ENCODE measurements at regions not wholly inside any gene's neighbourhood (a gene's known extent, or its start where the extent isn't known, plus 50 kb on each side); places are given as distances from the start of the nearest gene placed in this dataset.

DNA sequence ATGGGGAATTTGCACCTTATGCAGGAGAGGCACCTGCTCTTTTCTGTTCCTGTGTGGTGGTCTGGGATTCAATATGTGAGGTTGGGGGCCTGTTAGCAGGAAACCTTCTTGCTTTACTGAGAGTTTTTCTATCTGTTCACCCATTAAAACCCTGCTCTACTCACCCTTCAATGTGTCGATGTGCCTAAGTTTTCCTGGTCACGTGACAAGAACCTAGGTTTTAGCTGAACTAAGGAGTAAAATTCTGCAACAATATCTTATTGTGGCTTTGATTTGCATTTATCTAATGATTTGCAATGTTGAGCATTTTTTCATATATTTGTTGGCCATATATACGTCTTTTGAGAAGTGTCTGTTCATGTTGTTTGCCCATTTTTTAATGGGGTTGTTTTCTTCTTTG lies 979.9 kb downstream of the HACE1 start:
- H3K27ac ChIP-seq (ENCODE audit: low read length) = no peak overlapping the region
- no peaks in the 10 kb centered on the region for H3K27me3 ChIP-seq (ENCODE audit: control insufficient read depth, insufficient read depth, low read length)
- POLR2A ChIA-PET = no interaction called here
- no peak for DNase-seq (ENCODE audit: low read depth, low spot score)
- no peak overlapping the region for H3K4me3 ChIP-seq (ENCODE audit: low read depth in 2 of 2, low read length in 2 of 2)
- no peak for TF ChIP-seq POLR2AphosphoS5 (IDR thresholded peaks at IDR 0.05; ENCODE audit: low read depth, low read length)
- TF ChIP-seq, protein P1, sequence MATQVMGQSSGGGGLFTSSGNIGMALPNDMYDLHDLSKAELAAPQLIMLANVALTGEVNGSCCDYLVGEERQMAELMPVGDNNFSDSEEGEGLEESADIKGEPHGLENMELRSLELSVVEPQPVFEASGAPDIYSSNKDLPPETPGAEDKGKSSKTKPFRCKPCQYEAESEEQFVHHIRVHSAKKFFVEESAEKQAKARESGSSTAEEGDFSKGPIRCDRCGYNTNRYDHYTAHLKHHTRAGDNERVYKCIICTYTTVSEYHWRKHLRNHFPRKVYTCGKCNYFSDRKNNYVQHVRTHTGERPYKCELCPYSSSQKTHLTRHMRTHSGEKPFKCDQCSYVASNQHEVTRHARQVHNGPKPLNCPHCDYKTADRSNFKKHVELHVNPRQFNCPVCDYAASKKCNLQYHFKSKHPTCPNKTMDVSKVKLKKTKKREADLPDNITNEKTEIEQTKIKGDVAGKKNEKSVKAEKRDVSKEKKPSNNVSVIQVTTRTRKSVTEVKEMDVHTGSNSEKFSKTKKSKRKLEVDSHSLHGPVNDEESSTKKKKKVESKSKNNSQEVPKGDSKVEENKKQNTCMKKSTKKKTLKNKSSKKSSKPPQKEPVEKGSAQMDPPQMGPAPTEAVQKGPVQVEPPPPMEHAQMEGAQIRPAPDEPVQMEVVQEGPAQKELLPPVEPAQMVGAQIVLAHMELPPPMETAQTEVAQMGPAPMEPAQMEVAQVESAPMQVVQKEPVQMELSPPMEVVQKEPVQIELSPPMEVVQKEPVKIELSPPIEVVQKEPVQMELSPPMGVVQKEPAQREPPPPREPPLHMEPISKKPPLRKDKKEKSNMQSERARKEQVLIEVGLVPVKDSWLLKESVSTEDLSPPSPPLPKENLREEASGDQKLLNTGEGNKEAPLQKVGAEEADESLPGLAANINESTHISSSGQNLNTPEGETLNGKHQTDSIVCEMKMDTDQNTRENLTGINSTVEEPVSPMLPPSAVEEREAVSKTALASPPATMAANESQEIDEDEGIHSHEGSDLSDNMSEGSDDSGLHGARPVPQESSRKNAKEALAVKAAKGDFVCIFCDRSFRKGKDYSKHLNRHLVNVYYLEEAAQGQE (IDR thresholded peaks at IDR 0.05; ENCODE audit: insufficient read depth in 1 of 2, low read depth in 2 of 2, low read length in 1 of 2) = no peak
- TF ChIP-seq, protein P2, sequence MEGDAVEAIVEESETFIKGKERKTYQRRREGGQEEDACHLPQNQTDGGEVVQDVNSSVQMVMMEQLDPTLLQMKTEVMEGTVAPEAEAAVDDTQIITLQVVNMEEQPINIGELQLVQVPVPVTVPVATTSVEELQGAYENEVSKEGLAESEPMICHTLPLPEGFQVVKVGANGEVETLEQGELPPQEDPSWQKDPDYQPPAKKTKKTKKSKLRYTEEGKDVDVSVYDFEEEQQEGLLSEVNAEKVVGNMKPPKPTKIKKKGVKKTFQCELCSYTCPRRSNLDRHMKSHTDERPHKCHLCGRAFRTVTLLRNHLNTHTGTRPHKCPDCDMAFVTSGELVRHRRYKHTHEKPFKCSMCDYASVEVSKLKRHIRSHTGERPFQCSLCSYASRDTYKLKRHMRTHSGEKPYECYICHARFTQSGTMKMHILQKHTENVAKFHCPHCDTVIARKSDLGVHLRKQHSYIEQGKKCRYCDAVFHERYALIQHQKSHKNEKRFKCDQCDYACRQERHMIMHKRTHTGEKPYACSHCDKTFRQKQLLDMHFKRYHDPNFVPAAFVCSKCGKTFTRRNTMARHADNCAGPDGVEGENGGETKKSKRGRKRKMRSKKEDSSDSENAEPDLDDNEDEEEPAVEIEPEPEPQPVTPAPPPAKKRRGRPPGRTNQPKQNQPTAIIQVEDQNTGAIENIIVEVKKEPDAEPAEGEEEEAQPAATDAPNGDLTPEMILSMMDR (IDR thresholded peaks at IDR 0.05) = no peak
- TF ChIP-seq SIN3A (IDR thresholded peaks at IDR 0.05; ENCODE audit: borderline replicate concordance, insufficient read depth, low read depth, low read length) = no peak
- H3K4me1 ChIP-seq (ENCODE audit: control insufficient read depth, insufficient read depth, low read length) = no peaks in the 10 kb centered on the region
- CTCF ChIA-PET = no interaction called here
- no peak for ATAC-seq
- H3K9me3 ChIP-seq (ENCODE audit: control insufficient read depth, insufficient read depth, low read depth, low read length) = no peaks in the 10 kb centered on the region
- in situ Hi-C loops (cut with HindIII; ENCODE audit: low pct_unique_long_range_greater_than_20kb, low sequenced_read_pairs) (no loop called here), intact Hi-C loops (cut with micrococcal nuclease; ENCODE audit: unreplicated experiment) (no loop called here)
- H3K36me3 ChIP-seq (ENCODE audit: control insufficient read depth, insufficient read depth, low read length) = no peaks in the 10 kb centered on the region
- BruUV-seq (replicated peaks) = no TSS peak

DNA sequence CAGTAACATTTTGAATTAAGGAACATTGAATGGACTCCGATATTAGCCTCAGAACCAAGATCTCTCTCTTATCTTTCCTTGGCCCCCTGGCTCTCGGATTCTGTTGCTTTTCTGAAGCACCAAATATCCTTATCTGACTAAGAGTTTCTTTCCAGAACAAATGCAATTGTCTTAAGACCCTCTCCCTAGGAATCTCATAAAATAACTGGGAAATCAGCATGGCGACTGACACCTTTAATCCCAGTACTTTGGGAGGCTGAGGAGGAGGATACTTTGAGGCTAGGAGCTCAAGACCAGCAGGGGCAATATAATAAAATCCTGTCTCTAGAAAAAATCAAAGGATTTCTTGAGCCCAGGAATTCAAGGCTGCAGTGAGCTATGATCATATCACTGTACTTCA lies 984.5 kb downstream of the HACE1 start:
- no peaks in the 10 kb centered on the region for H3K4me1 ChIP-seq (ENCODE audit: control insufficient read depth, insufficient read depth, low read length)
- TF ChIP-seq SIN3A (IDR thresholded peaks at IDR 0.05; ENCODE audit: borderline replicate concordance, insufficient read depth, low read depth, low read length) (no peak), POLR2AphosphoS5 (IDR thresholded peaks at IDR 0.05; ENCODE audit: low read depth, low read length) (no peak), TCF7L2 (IDR thresholded peaks at IDR 0.05; ENCODE audit: low read depth, low read length) (no peak)
- TF ChIP-seq, protein P1 (IDR thresholded peaks at IDR 0.05; ENCODE audit: insufficient read depth in 1 of 2, low read depth in 2 of 2, low read length in 1 of 2) = no peak
- TF ChIP-seq, protein P2 (IDR thresholded peaks at IDR 0.05) = no peak
- H3K27ac ChIP-seq (ENCODE audit: low read length) = no peak overlapping the region
- intact Hi-C loops (cut with micrococcal nuclease; ENCODE audit: unreplicated experiment) (no loop called here), in situ Hi-C loops (cut with HindIII; ENCODE audit: low pct_unique_long_range_greater_than_20kb, low sequenced_read_pairs) (no loop called here)
- ChIA-PET CTCF (no interaction called here), POLR2A (no interaction called here)
- no peaks in the 10 kb centered on the region for H3K36me3 ChIP-seq (ENCODE audit: control insufficient read depth, insufficient read depth, low read length)
- H3K27me3 ChIP-seq (ENCODE audit: control insufficient read depth, insufficient read depth, low read length) = no peaks in the 10 kb centered on the region
- no peaks in the 10 kb centered on the region for H3K9me3 ChIP-seq (ENCODE audit: control insufficient read depth, insufficient read depth, low read depth, low read length)
- DNase-seq (ENCODE audit: low read depth, low spot score) (no peak), ATAC-seq (no peak)
- no peak overlapping the region for H3K4me3 ChIP-seq (ENCODE audit: low read depth in 2 of 2, low read length in 2 of 2)
- no TSS peak for BruUV-seq (replicated peaks)

All from Panc1 (cell line).